ENCODE measurements at regions not wholly inside any gene's neighbourhood (a gene's known extent, or its start where the extent isn't known, plus 50 kb on each side); places are given as distances from the start of the nearest gene placed in this dataset.

DNA sequence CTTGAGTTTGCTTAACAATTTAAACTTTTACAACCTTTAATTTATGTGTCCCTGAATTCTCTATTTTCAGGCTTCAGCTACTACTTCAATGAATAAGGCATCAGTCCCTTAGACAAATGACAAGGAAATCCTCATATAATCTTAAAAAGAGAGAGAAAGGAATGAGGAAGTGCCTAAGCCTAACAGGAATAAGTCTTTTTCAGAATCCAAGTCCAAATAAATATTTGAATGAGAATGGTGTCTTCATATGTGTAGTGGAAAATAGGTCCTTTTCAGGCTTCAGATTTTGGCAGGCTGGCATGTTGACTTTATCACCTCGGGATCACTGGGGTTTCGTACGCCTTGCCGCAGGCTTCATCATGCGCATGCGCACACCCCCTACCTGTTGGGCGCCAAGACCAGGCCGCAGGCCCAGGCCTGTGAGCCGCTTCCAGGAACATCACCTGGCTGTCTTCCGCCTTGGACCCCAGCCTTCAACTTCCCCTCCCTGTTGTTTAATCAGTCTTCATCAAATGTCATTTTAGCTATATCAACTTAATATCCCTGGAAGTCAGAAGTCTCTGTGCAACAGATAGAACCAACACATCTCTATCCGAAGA lies 334.5 kb downstream of the SOX2 start:
- H3K9me3 ChIP-seq (ENCODE audit: low read length): no peaks in the 10 kb centered on the region
- CTCF ChIA-PET (ENCODE audit: unreplicated experiment): no interaction called here
- H3K4me3 ChIP-seq (ENCODE audit: low read depth, low read length, poor library complexity, severe bottlenecking): no peak overlapping the region

DNA sequence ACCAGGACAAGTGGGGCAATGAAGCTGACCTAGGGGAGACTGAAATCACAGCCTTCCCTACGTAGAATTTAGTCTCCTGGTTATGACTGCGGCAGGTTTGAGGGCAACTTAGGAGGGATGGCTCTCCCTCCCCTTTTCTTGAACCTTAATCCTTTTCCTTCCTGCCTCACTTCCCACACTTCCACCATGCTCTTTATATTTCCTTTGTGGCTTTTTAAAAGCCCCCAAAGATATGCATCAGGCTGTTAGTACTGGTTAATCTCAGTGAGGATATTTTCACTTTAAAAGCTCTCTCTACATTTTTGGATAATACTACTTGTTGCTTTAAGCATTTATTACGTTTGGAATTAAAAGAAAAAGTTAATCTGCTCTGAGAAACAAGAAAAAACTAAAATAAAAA lies 339.2 kb downstream of the SOX2 start:
- DNase-seq (ENCODE audit: low spot score): no peak
- Histone ChIP-seq H3K9me2 (ENCODE audit: insufficient read depth, low read length) (no peaks in the 10 kb centered on the region), H3K27ac (ENCODE audit: low read depth, low read length, poor library complexity, severe bottlenecking) (no peak overlapping the region), H3K9me3 (ENCODE audit: low read length) (no peaks in the 10 kb centered on the region), H3K4me2 (ENCODE audit: low read length) (no peak overlapping the region), H3K4me3 (ENCODE audit: low read depth, low read length, poor library complexity, severe bottlenecking) (no peak overlapping the region), H4K20me1 (ENCODE audit: insufficient read depth, low read length) (no peaks in the 10 kb centered on the region), H2AFZ (ENCODE audit: low read length) (0 out of 2 replicates have a peak overlapping the region, but pooled peaks have one; percentile 28), H3K79me2 (ENCODE audit: insufficient read depth, low read depth, low read length) (no peaks in the 10 kb centered on the region), H3K36me3 (ENCODE audit: insufficient read depth, low read length) (no peaks in the 10 kb centered on the region), H3K4me1 (ENCODE audit: insufficient read depth, low read length, poor library complexity, severe bottlenecking) (no peaks in the 10 kb centered on the region)
- POLR2A ChIA-PET: interaction anchor here (0.6 to 0.7 kb wide), 3 partner anchors 711 to 1811 kb away, joined by 3 to 5 read pairs (median 3); no protein-coding TSS in a partner anchor
- TF ChIP-seq, protein P1, sequence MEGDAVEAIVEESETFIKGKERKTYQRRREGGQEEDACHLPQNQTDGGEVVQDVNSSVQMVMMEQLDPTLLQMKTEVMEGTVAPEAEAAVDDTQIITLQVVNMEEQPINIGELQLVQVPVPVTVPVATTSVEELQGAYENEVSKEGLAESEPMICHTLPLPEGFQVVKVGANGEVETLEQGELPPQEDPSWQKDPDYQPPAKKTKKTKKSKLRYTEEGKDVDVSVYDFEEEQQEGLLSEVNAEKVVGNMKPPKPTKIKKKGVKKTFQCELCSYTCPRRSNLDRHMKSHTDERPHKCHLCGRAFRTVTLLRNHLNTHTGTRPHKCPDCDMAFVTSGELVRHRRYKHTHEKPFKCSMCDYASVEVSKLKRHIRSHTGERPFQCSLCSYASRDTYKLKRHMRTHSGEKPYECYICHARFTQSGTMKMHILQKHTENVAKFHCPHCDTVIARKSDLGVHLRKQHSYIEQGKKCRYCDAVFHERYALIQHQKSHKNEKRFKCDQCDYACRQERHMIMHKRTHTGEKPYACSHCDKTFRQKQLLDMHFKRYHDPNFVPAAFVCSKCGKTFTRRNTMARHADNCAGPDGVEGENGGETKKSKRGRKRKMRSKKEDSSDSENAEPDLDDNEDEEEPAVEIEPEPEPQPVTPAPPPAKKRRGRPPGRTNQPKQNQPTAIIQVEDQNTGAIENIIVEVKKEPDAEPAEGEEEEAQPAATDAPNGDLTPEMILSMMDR (conservative IDR thresholded peaks at IDR 0.05; ENCODE audit: low read length): no peak
- TF ChIP-seq EZH2phosphoT487 (IDR thresholded peaks at IDR 0.05; ENCODE audit: borderline replicate concordance, low read depth, low read length): no peak
- intact Hi-C loops (cut with micrococcal nuclease; ENCODE audit: unreplicated experiment): no loop called here
- CTCF ChIA-PET (ENCODE audit: unreplicated experiment): no interaction called here
- no TSS peak for BruUV-seq (replicated peaks)

More for the DNA sequence above, 334.5 kb downstream of the SOX2 start:
- POLR2A ChIA-PET: interaction anchor here (0.6 to 1.1 kb wide), 2 partner anchors 28 to 123 kb away, joined by 3 read pairs; no protein-coding TSS in a partner anchor
- Histone ChIP-seq H3K27ac (ENCODE audit: low read depth, low read length, poor library complexity, severe bottlenecking) (no peak overlapping the region), H3K4me1 (ENCODE audit: insufficient read depth, low read length, poor library complexity, severe bottlenecking) (no peaks in the 10 kb centered on the region), H3K9me2 (ENCODE audit: insufficient read depth, low read length) (no peaks in the 10 kb centered on the region), H3K4me2 (ENCODE audit: low read length) (no peak overlapping the region), H2AFZ (ENCODE audit: low read length) (no peak overlapping the region), H3K36me3 (ENCODE audit: insufficient read depth, low read length) (no peaks in the 10 kb centered on the region), H4K20me1 (ENCODE audit: insufficient read depth, low read length) (no peaks in the 10 kb centered on the region), H3K79me2 (ENCODE audit: insufficient read depth, low read depth, low read length) (no peaks in the 10 kb centered on the region)
- TF ChIP-seq, protein P1 (conservative IDR thresholded peaks at IDR 0.05; ENCODE audit: low read length): no peak
- no peak for TF ChIP-seq EZH2phosphoT487 (IDR thresholded peaks at IDR 0.05; ENCODE audit: borderline replicate concordance, low read depth, low read length)
- no peak for DNase-seq (ENCODE audit: low spot score)
- intact Hi-C loops (cut with micrococcal nuclease; ENCODE audit: unreplicated experiment): no loop called here
- BruUV-seq (replicated peaks): no TSS peak

DNA sequence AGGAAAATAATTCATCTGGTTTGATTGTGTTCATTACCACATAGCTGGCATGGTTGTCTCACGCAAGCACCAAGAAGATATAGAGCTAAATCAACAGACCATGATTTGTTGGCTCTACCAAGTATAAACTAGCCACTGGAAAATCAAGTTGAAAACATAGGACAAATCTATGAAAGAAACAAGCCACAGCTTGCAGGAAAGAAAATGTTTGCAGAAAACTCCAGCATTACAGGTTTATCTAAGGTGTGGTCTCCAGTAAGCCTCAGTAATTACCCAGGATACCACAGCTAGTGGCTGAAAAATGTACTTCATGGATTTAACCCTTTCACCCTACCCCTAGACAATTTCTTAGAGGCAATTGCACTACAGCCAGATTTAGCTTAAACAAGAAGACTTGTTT lies 340.6 kb downstream of the SOX2 start:
- CTCF ChIA-PET (ENCODE audit: unreplicated experiment): no interaction called here
- TF ChIP-seq, protein P1 (conservative IDR thresholded peaks at IDR 0.05; ENCODE audit: low read length): no peak
- TF ChIP-seq EZH2phosphoT487 (IDR thresholded peaks at IDR 0.05; ENCODE audit: borderline replicate concordance, low read depth, low read length): no peak
- Histone ChIP-seq H3K4me3 (ENCODE audit: low read depth, low read length, poor library complexity, severe bottlenecking) (no peak overlapping the region), H3K4me1 (ENCODE audit: insufficient read depth, low read length, poor library complexity, severe bottlenecking) (no peaks in the 10 kb centered on the region), H3K79me2 (ENCODE audit: insufficient read depth, low read depth, low read length) (no peaks in the 10 kb centered on the region), H3K36me3 (ENCODE audit: insufficient read depth, low read length) (no peaks in the 10 kb centered on the region), H3K27ac (ENCODE audit: low read depth, low read length, poor library complexity, severe bottlenecking) (no peak overlapping the region), H3K9me2 (ENCODE audit: insufficient read depth, low read length) (no peaks in the 10 kb centered on the region), H3K9me3 (ENCODE audit: low read length) (no peaks in the 10 kb centered on the region), H4K20me1 (ENCODE audit: insufficient read depth, low read length) (no peaks in the 10 kb centered on the region), H2AFZ (ENCODE audit: low read length) (no peak overlapping the region), H3K4me2 (ENCODE audit: low read length) (no peak overlapping the region)
- intact Hi-C loops (cut with micrococcal nuclease; ENCODE audit: unreplicated experiment): no loop called here
- POLR2A ChIA-PET: interaction anchor here (0.6 to 1.5 kb wide), 3 partner anchors 9 to 933 kb away, joined by 3 to 6 read pairs (median 4); no protein-coding TSS in a partner anchor
- no peak for DNase-seq (ENCODE audit: low spot score)
- BruUV-seq (replicated peaks): no TSS peak
